ENCODE measurements at regions not wholly inside any gene's neighbourhood (a gene's known extent, or its start where the extent isn't known, plus 50 kb on each side); places are given as distances from the start of the nearest gene placed in this dataset.

GRCh38 chr21:38993561-38993960 lies 187.8 kb downstream of the ETS2 start:
- TF ChIP-seq, protein P1, sequence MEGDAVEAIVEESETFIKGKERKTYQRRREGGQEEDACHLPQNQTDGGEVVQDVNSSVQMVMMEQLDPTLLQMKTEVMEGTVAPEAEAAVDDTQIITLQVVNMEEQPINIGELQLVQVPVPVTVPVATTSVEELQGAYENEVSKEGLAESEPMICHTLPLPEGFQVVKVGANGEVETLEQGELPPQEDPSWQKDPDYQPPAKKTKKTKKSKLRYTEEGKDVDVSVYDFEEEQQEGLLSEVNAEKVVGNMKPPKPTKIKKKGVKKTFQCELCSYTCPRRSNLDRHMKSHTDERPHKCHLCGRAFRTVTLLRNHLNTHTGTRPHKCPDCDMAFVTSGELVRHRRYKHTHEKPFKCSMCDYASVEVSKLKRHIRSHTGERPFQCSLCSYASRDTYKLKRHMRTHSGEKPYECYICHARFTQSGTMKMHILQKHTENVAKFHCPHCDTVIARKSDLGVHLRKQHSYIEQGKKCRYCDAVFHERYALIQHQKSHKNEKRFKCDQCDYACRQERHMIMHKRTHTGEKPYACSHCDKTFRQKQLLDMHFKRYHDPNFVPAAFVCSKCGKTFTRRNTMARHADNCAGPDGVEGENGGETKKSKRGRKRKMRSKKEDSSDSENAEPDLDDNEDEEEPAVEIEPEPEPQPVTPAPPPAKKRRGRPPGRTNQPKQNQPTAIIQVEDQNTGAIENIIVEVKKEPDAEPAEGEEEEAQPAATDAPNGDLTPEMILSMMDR (IDR thresholded peaks at IDR 0.05; ENCODE audit: insufficient read depth, low read depth, low read length, missing control alignments): no peak
- no peak for DNase-seq (ENCODE audit: low read depth)
- H3K4me3 ChIP-seq (ENCODE audit: low read depth, low read length): no peak overlapping the region

GRCh38 chr21:38992737-38993136 lies 187.0 kb downstream of the ETS2 start:
- no peak for DNase-seq (ENCODE audit: low read depth)
- TF ChIP-seq, protein P1 (IDR thresholded peaks at IDR 0.05; ENCODE audit: insufficient read depth, low read depth, low read length, missing control alignments): no peak
- no peak overlapping the region for H3K4me3 ChIP-seq (ENCODE audit: low read depth, low read length)

DNA sequence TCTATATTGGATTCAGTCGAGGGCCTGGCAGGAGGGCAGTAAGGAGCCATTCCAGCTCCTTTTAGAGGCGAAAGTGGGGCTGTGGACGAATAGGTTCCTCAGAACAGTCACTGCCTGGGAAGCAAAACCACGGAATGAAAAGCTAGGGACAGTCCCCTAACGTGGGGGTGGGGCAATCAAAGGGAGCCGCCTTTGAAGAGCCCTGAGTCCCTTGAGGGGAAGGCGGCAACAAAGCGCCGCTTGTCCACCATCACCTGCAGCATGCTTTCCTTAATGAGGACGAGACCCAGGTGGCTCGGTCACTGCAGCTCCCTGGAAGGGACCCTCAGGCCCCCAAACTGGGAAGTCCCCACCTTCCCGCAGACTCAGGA lies 184.7 kb downstream of the ETS2 start:
- TF ChIP-seq, protein P1 (IDR thresholded peaks at IDR 0.05; ENCODE audit: insufficient read depth, low read depth, low read length, missing control alignments): no peak
- H3K4me3 ChIP-seq (ENCODE audit: low read depth, low read length): no peak overlapping the region
- DNase-seq (ENCODE audit: low read depth): no peak

GRCh38 chr21:38989745-38990423 lies 184.2 kb downstream of the ETS2 start:
- no peak overlapping the region for H3K4me3 ChIP-seq (ENCODE audit: low read depth, low read length)
- DNase-seq (ENCODE audit: low read depth): no peak
- TF ChIP-seq, protein P1 (IDR thresholded peaks at IDR 0.05; ENCODE audit: insufficient read depth, low read depth, low read length, missing control alignments): no peak

- TF ChIP-seq, protein P1 (IDR thresholded peaks at IDR 0.05; ENCODE audit: insufficient read depth, low read depth, low read length, missing control alignments): no peak
- H3K4me3 ChIP-seq (ENCODE audit: low read depth, low read length): no peak overlapping the region
- DNase-seq (ENCODE audit: low read depth): no peak
Observed at GRCh38 chr21:38989379-38989744, 183.6 kb downstream of the ETS2 start.

DNA sequence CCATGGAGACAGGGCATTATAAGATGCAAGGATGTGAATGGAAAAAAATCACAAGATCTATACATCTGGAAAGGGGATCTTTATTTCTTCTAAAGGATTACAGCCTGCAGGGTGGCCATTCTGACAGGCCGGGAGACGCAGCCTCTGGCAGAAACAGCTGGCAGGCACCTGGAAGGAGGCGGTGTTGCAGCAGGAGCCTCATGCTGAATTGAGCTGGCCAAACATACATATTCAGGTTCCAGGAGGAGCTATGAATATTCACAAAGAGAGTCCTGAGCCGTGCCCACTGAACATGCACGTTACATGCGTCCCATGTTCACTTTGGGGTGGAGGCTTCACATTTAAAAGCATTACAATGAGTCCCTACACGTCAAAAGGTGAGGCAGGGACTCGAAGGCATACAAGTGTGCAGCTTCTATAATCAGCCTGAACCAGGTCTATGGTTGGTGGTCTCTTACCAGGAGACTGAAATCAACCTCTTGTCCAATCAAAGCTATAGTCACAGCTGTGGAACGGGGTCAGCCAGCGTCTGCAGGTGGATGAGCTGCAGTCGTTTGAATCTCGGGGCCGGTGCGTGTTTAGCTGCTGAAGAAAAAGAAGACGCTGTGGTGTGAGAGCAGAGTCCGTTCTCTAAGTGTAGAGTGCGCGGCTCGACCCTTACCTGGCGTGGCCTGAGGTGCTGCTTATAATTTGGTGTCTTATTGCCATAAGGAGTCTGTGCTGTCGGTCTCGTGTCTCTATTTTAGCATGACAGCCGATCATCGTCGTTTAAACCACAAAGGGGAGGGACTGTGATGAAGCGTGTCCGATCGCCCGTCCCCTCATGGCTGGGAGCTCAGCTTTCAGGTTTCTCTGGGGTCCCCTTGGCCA lies 183.0 kb downstream of the ETS2 start:
- DNase-seq (ENCODE audit: low read depth): no peak

More for the DNA sequence above, 183.0 kb downstream of the ETS2 start:
- H3K4me3 ChIP-seq (ENCODE audit: low read depth, low read length): no peak overlapping the region
- TF ChIP-seq, protein P1 (IDR thresholded peaks at IDR 0.05; ENCODE audit: insufficient read depth, low read depth, low read length, missing control alignments): no peak

All from GM12865 (cell line).